ENCODE measurements at regions not wholly inside any gene's neighbourhood (a gene's known extent, or its start where the extent isn't known, plus 50 kb on each side); places are given as distances from the start of the nearest gene placed in this dataset.

DNA sequence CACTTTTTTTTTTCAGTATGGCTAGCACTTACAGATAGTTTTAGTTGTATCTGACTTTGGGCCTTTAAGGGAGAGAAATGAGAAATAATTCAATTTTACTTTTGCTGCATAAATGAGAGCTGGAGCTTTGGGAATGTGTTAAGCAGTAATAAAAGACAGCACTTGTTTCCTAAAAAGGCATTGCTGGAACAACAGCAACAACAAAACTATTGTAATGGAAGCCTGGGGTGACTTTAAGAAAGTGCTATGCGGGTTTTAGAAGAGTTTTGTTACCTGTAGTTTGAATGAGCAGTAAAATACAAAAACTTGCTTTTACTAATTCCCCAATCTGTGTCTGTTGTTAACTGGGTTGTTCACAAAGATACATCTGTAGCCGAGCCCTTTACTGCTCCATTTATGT, 774.0 kb upstream of the ARPP21 start:
- H3K27ac ChIP-seq = no peak overlapping the region
- TF ChIP-seq, protein P1, sequence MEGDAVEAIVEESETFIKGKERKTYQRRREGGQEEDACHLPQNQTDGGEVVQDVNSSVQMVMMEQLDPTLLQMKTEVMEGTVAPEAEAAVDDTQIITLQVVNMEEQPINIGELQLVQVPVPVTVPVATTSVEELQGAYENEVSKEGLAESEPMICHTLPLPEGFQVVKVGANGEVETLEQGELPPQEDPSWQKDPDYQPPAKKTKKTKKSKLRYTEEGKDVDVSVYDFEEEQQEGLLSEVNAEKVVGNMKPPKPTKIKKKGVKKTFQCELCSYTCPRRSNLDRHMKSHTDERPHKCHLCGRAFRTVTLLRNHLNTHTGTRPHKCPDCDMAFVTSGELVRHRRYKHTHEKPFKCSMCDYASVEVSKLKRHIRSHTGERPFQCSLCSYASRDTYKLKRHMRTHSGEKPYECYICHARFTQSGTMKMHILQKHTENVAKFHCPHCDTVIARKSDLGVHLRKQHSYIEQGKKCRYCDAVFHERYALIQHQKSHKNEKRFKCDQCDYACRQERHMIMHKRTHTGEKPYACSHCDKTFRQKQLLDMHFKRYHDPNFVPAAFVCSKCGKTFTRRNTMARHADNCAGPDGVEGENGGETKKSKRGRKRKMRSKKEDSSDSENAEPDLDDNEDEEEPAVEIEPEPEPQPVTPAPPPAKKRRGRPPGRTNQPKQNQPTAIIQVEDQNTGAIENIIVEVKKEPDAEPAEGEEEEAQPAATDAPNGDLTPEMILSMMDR (conservative IDR thresholded peaks at IDR 0.05) = no peak
- TF ChIP-seq ZFX (IDR thresholded peaks at IDR 0.05) = no peak

DNA sequence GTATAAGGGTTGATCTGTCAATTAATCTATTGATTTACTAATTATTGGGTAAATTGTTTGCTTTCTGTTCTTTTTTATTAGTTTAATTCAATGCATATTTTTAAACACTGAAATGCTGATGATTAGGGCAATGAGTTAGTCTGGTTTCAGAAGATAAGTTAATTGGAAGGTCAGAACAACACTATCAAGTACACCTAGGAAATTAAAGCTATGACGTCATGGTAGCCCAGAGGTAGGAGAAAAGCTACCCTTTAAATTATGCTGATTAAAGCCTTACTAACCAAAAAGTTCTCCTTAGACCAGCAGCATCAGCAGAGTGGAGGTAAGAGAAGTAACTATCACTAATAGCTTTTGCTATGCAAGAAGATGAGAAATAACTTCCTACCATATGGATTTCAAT, 770.4 kb upstream of the ARPP21 start:
- TF ChIP-seq, protein P1 (conservative IDR thresholded peaks at IDR 0.05) = no peak
- no peak for TF ChIP-seq ZFX (IDR thresholded peaks at IDR 0.05)
- H3K27ac ChIP-seq = no peak overlapping the region

DNA sequence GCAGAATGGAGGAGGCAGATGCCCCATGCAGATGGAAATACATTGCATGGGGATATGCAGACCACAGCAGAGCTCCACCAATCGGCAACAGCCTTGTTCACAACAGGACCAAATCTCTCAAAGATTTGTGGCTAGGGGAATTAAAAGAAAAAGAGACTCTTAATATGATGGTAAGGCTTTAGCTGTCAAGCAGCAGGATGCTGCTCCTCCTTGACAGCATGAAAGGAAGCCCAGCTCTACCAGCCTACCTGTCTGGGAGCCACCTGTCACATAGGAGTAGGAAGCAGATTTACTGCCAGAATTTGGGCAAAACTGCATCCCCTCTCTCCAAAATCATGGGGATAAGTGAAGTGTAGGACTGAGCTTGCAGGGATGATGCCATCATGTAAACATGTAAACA, 769.6 kb upstream of the ARPP21 start:
- no peak overlapping the region for H3K27ac ChIP-seq
- no peak for TF ChIP-seq ZFX (IDR thresholded peaks at IDR 0.05)
- TF ChIP-seq, protein P1 (conservative IDR thresholded peaks at IDR 0.05) = no peak

DNA sequence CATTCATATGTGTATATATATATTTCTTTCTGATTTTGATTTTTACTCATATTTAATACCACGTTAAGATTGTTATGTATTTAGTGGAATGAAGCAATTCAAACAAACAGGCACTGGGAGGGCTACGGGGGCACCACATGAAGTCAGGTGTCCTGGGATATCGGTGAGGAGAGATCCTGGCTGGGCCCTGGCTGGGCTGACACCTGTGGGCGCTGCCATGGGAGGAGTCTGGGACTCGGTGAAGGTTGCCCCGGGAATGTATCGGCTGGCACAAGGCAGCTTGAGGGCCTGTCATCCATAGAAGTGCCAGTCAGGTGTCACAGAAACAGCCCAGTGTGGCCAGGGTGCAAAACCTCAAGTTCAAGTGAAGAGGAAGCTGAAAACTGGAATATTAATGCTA, 766.9 kb upstream of the ARPP21 start:
- no peak for TF ChIP-seq ZFX (IDR thresholded peaks at IDR 0.05)
- TF ChIP-seq, protein P1 (conservative IDR thresholded peaks at IDR 0.05) = no peak
- H3K27ac ChIP-seq = no peak overlapping the region

DNA sequence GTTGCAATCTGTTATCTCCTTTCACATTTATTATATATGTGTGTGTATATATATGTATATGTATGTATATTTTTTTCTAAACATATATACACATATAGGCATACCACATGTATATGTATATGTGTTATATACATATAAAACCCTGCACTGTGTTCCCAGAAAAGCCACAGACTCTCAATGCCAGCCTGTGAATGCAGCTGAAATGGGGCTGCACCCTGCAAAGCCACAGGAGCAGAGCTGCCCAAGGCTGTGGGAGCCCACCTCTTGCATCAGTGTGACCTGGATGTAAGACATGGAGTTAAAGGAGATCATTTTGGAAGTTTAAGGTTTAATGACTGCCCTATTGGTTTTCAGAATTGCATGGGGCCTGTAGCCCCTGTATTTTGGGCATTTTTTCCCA, 762.3 kb upstream of the ARPP21 start:
- no peak overlapping the region for H3K27ac ChIP-seq
- TF ChIP-seq, protein P1 (conservative IDR thresholded peaks at IDR 0.05) = no peak
- no peak for TF ChIP-seq ZFX (IDR thresholded peaks at IDR 0.05)

DNA sequence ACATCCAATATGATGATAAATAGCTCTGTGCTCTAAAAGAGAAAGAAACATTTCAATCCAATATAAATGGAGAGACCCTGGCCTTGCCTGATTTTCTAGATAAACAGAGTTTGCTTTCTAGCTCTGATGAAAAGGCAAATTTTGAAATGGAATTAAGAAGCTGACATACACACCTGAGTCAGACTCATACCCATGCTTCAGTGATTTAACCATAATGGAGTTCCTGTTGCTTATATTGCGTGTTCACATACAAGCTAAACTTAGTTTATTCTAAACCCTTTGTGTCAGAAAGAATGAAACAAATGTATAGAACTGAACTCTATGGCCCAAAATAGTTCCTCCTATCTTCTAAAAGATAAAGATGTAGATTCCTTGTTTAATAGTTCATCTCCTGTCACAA, 760.8 kb upstream of the ARPP21 start:
- TF ChIP-seq, protein P1 (conservative IDR thresholded peaks at IDR 0.05) = no peak
- TF ChIP-seq ZFX (IDR thresholded peaks at IDR 0.05) = no peak

DNA sequence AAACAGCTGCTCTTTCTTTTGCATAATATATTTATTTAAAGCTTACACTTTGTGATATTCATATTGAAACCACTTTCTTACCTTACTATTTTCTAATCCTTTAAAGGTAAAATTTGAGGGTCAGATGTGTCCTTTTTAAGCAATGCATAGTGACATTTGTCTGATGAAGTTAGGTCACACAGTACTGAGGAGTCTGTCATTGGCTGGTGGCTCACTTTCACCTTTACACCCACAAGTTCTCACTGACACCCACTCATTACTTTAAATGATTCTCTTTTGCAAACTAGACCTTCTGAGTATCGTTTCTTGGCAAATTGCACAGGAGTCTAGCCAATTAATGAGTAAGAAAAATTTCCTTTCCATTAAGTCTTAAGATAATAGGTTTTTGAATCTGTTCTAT, 758.3 kb upstream of the ARPP21 start:
- TF ChIP-seq, protein P1 (conservative IDR thresholded peaks at IDR 0.05) = no peak
- TF ChIP-seq ZFX (IDR thresholded peaks at IDR 0.05) = no peak
- no peak overlapping the region for H3K27ac ChIP-seq

More for the DNA sequence above, 760.8 kb upstream of the ARPP21 start:
- no peak overlapping the region for H3K27ac ChIP-seq
